Inflammatory macrophage treated with lipopolysaccharide for 1 hour (primary cell): ENCODE measurements at regions not wholly inside any gene's neighbourhood (a gene's known extent, or its start where the extent isn't known, plus 50 kb on each side); places are given as distances from the start of the nearest gene placed in this dataset.

Experiments
- DNase-seq, 2 donors: peaks; one replicate each; pipeline ENCODE4 v3.0.0-alpha.2; 2020 to 2022

DNA sequence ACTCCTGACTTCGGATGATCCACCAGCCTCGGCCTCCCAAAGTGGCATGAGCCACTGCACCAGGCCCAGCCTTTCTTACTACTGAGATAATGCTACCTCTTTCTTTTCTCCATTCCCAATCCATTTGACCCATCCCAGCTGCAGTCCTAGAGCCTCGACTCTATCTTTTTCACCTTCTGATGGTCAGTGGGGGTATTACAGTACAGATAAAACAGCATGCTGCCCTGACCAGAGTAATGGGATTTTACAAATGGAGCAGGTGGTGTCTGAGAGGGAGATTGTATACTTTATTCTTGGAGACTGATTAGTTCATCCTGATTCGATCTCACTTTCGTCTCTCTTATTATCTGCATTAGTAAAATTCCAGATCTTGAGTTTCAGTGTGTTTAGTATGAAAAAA, 238.6 kb upstream of the TNP1 start:
- DNase-seq: no peak

DNA sequence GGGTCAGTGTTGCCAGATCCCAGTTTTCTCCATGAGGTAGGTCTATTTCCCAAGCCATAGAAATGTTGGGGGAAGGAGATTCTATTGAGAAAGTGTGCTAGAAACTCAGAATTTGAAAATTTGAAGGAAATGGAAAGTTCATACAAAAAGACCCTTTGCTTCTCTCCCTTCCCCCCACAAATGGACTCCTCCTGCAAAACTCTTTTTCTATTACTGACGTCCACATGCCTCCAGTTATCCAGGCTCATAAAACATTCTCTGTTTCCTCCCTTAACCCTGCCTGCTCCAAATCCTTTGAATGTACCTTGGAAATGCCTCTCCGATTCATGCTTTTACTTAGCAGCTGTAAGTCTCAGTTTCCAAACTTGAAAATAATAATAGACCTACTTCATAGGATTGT, 237.5 kb upstream of the TNP1 start:
- DNase-seq: no peak

DNA sequence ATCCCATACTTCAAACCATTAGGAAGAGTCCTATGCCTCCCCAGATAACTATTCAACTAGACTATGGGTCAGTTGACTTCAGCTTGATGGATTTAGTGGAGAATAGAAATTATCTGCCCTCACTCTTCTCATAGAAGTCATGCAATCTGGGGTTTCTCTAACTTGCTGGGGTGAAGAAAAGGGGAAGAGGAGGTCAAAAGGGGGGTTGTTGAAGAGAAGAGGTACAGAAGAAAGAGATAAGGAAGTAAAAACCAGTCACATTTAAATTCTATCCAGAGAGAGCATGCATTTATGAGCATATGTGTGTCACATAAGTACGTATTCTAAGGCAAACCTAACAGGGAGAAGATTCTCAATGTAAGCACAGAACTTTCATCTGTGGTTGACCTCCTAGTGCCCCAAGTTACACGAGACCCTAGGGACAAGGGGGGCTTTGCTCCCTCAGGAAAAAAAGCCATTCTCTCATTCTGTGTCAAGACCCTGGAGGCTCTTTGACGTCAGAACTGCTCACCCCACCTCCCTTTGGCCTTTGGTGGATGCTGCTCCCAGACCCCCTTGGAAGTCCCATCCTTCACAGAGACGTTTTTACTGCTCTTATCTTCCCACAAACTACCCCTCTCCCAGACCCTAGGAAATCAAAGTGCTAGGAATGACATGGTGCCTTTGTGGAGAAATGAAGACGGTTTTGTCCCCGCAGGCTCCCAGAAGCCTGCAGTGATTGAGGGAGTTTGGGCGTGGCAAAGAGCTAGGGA, 236.8 kb upstream of the TNP1 start:
- no peak for DNase-seq

DNA sequence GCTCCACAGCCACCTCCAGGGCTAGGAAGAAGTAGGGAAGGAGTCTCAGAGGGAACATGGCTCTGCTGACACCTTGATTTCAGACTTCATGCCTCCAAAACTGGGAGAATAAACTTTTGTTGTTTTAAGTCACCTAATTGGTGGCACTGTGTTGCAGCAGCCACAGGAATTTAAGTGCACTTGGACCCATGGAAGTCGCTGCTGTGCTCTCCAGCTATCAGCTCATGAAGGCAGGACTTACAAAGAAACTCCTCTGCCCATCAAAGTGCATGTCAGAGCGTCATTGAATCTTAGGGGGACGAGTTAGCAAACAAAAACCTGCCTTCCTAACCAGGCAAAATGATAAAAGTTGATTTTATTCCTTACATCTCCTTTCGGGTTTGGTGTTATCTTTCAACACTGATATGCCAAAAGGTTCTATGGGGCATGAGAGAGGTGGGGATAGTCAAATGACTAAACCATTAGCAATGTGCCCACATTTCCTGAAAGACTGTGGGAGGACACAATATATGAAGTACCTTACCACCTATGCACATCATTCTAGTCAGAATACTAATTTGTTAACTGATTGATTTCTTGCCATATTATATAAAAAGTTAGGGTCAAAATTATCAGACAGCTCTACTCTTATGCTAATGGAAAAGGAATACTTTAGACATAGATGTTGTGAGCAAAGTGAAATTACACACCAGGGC, 235.8 kb upstream of the TNP1 start:
- no peak for DNase-seq

DNA sequence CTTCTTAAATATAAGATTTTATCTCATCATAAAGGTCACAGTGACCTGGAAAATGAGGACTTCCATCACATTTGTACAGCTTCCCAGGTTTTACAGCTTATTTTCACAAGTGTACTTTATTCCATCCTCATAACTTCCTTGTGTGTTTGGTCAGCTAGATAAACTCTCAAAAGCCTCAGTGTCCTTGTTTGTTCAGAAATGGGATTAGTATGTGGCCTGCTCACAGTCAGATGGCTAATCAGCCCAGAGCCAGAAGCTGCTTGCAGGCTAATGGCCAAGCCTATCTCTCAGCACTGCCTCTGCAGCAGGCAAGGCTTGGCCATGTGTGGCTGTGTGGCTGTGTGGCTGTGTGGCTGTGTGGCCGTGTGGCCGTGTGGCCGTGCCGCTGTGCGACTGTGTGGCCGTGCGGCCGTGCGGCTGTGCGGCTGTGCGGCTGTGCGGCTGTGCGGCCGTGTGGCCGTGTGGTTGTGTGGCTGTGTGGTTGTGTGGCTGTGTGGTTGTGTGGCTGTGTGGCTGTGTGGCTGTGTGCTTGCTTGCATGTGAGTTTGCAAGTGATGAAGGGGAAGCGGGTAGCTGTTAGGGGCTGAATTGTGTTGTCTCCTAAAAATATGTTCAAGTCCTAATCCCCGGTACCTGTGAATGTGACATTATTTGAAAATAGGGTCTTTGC, 233.0 kb upstream of the TNP1 start:
- no peak for DNase-seq

DNA sequence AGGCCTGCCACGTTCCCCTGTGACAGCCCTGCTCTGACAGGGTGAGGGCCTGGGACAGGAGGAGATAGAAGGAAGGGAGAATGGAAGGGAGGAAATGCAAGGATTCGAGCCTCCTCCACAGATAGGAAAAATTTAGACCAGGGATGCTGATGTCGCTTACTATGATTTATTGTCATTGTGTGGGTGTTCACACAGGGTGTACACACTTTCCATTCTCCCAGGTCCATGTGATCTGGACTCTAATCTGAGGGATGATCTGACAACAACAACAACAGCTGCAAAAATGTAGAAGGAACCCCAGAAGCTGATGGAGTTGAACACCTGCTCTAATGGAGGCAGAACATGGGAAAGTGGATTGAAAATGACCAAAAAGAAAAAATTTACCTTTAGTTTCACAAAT, 231.7 kb upstream of the TNP1 start:
- no peak for DNase-seq

DNA sequence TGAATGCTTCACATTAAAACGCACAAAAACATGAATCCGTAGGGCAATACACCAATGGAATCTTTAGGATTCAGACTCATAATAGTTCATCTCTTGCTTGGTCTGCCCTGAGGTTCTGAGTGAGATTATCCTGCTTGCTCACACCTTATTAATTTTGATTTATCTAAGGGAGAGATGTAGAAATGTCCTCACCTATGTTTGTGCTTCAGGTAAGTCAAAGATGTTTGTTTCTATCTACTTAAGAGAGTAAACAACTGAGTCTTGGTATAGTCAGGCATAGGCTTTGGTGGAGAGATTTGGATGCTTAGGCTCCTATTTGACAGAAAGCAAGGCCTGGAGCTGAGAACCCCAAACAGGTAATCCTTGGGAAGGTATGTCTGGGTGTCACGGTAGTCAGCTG, 231.0 kb upstream of the TNP1 start:
- DNase-seq: no peak

DNA sequence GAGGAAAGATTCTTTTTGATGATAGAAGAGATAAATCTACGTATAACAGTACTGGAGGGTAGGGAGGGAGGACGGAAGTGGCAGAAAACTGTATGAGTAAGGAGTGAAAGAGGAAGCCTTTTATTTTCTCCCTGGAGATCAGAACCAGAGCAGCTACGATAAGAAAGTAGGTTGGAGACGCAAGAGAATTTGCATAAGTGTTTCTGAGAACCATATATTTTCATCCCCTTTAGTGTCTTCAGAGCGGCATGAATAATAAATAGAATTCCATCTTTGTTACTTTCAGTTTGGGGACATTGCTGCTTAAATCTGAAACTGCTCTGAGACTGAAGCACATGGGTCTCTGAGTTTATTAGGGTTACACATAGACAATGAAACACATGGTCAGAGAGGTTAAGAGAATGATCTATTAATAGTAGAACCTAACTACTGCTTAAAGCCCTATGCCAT, 230.2 kb upstream of the TNP1 start:
- DNase-seq: peak; percentile 66 to 69

DNA sequence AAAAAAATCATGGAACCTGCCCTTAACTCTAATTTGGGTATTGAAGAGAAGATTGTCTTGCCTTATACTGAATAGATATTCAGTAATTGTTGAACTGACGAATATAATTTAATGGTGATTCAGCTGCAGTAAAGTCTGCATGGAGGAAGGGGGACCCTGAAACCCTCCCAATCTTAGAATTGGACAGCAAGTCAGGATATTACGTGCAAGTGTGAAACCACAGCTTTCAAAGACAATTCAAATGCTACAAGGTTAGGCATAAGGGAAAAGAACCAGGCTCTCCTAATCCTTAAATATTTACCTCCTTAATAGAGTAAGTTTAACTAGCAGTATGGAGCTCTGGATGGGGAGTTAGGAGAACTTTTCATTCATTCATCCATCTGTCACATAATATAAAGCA, 226.9 kb upstream of the TNP1 start:
- DNase-seq: no peak

DNA sequence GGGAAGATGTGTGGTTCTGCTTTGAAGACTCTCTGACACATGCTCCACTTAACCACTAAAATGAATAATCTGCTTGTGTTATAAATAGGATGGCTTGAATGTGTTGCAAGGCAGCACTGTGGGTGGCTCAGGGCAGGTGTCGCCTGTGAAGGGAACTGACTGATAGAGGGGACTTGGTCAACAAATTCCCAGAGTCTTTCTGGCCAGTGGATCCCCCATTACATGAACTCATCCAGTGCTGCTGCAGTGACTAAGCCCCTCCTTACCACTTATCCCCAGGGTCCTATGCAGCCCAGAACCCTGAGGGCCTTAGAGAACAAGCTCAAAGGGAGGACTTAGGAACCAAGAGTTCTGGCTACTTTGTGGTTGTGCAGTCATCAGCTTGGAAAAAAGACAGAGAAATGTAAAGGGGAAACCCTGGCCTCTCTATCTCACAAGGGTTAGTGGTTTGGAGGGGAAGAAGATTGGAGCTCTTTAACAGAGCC, 226.2 kb upstream of the TNP1 start:
- DNase-seq: peak in 1 of 2 donors; percentile 38

DNA sequence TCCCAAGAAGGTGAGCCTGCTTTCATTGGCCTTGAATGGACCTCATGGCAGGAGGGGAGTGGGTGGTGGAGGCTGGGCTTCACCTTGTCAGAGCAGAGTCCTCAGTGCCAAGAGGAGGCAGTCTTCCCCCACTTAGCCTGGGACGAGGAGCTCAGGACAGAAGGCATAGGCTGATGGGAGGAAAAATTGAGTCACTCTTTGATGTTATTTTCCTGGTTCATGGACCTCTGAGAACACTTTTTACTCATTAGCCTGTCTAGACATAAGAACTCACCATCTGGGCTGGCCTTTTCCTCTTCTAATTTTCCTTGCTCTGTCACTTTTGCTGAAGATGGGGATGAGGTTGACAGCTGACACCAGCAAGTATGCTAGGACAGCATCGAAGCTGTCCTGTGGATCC, 225.7 kb upstream of the TNP1 start:
- DNase-seq: no peak

DNA sequence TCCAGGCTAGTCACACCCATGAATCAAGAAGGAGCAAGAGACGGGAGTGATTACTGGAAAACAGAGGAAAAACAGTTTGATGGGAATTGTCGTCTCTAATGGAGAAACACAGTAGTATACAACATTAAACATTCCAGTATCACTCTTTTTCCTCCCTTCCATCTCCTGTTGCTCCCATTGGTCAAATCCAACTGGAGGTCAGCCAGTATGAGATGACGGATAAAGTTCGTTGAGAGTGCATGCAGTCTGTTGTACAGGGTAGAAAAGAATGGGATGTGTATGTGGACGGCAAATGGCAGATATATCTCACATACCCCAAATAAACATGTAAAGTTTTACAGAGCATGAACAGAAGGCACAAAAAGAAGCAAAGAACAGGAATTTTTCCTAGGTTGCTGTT, 221.9 kb upstream of the TNP1 start:
- no peak for DNase-seq

DNA sequence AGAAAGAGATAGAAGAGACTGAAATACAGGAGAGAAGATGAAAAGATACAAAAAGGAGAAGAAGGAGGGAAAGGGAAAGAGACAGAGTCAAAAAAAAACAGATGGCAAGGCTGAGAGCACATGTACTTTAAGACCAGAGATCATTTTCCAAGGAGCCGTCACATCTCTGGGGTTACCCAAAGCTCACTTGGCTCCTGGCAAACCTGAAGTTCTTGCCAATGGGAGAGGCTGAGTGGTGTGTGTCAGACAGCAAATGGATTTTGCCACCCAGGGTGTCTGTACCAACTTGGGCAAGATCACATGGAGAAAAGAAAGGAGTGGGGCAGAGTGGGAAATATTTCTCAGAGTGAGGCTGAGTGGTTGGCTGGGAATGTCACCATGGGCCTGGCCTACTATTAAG, 219.3 kb upstream of the TNP1 start:
- no peak for DNase-seq

DNA sequence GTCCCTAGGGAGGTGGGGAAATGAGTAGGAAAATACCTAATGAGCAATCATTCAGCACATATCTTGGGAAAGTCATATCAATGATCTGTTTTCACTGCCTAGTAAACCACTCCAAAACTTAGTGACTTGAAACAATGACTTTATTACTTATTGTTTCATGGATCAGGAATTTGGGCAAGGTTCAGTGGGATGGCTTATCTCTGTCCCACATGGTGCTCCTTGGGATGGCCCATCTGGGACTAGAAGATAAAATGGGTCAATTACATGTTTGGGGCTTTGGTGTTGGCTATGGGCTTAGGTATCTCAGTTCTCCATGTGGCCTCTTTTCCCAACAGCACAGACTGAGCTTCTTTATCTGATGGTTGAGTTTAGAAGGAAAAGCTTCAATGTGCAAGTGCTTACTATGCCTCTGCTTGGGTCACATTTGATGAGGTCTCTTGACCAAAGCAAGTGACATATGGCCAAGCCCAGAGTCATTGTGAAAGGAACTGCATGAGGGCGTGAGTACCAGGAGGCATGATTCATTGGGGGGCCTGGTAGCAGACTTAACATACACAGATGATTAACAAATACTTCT, 218.1 kb upstream of the TNP1 start:
- peak in 1 of 2 donors; percentile 23 for DNase-seq

DNA sequence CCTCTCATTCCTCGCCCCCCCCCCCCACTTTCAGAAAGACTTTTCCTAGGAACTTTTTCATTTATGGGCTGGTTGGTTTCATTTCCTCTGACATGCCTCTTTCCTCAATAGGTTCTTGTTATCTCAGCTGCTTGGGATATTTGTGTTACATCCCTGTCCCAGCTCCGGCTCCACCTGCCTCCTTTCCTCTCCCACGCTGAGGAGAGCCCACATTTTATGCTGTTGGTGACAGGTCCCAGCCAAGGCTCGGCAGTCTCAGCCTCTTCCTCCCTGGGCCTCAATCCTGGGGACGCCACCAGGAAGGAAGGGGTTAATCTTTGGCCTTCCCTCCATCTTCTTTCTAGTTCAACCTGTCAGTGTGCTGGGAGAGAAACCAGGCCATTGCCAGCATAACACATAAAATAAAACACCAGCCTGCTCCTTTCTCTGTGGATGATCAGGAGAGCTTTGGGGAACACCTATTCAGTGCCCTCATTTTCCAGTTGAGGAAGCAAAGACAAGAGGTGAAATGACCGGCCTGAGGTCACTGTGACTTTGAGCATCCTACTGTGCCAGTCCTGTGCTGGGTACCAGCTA, 216.9 kb upstream of the TNP1 start:
- no peak for DNase-seq

DNA sequence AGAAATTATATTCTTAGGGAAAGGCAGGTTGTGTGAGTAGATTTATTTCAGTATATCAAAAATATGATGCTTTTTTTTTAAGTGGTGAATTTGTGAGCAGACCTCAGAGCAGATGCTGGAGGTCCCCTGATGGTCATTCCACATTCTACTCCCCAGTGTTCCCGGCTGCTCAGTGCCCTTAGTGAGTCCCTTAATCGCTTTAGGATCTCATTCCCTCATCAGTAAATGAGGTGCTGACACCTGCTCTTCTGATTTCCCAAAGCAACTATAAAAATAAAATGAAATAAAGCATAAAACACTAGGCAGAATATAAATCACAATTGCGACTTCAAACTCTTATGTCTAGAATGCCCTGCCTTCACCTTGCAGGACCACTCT, 216.2 kb upstream of the TNP1 start:
- DNase-seq: no peak

DNA sequence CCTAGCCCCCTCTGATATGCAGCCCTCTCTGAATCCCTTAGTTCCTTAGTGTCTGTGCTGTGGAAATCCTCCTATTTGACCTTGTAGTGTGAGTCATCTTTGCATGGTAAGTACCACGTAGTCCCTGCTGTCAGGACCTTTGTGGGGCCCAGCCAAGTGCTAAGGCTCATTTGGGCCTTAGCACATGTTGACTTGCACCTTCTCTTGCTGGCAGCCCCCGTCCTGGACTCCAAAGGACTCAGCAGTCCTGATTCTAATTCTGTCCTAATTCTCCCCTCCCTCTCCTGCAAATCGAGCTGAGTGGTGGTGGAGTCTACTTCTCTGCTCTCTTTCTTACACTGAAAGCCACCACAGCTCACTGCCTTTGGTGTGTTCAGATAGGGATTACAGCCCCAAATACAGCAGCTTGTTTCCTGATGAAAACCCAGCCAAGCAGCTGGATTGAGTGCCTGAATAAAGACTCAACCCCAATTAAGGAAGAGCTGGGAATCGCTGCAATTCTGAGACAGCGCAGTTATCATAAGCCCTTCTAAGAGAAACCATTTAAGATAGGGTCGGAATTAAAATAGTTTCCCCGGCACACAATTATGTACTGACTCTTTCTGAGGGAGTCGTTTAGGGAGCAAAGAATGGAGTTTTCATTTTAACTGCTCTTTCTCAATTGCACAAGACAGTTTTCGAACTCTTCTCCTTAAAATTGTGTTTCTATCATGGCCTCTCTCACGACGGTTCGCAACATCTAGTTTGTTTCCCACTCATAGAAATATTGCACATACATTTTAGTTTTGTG, 215.6 kb upstream of the TNP1 start:
- DNase-seq: peak in 1 of 2 donors; percentile 31

DNA sequence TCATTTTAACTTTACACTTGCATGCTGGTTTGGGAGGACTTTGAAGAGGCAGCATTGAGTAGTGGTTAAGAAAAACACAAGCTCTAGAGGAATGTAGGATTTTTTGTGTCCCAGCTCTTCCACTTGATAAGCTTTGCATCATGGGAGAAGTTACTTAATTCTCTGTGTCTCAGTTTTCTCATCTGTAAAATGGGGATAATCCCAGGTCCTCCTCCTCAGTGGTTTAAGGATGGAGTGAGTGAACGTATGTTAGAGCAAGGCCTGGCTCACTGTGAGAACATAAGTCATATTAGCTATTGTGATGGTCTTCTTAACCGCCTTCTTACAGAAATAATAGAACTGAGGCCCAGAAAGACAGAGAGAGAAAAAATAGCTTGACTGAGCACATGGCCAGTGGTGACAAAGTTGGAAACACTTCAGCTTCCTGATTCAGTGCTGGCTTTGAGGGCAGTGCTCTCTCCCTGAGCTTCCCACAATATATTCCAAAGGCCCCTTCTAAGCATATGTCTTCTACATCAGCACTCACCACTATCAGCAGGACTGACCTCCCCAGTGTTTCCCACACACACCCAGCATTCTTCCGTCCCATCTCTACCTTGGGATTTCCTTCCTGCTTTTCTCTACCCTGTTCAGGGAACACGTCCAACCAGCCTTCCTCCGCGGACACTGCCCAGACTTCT, 214.9 kb upstream of the TNP1 start:
- no peak for DNase-seq

DNA sequence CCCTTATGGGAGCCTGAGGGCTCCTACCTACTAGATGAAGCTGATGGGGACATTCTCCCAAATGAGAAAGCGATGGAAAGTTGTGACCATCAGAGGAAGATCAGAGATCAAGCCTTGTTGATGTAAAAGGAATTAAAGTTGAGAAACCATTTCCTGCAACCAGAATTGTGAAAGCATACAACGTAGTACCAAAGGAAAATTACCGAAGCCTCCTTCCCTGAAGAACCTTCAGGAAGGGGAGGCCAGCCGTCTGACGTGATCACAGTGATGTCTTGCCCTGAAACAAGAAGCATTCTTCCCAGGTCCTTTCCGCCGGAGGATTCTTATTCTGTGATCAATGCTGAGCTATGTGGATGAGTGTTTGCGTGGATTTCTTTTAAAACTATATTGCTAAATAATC, 211.6 kb upstream of the TNP1 start:
- peak; percentile 53 to 54 for DNase-seq

DNA sequence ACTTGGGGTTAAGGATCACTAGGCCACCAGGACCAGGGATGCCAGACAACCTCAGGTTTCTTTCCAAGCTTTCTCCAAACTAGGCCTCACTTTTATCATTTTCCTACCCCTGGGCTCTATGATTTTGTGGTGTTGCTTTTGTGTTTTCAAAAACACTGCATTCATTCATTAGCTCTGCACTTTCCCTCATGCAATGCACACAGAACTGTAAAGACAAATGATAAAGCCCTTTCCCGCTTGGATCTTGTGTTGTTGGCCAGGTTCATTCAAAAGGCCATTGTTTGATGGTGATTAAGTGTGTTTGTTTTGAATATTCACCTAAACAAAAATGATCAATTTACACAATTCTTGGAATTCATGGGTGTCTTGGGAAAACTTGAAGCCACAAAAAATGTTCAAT, 210.7 kb upstream of the TNP1 start:
- DNase-seq: no peak

DNA sequence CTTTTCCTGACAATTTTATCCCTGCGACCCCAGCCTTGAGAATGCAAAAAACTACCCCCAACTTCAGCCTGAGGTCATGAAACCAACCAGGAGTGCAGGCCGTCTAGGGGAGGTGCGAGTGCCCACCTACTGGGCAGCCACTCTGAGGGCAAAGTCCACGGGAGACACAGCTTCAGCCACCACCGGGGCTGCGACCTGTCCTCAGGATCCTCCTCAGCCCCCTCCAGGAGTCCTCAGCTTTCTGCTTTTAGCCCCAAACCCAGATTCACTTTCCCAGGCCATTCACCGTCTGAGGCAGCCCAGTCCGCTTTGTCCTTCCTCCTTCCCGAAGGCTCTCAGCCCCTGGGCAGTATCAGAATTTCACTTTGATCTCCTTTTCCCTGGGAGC, 210.2 kb upstream of the TNP1 start:
- no peak for DNase-seq
